Left cardiac atrium (tissue), 4 donors: ENCODE measurements at regions not wholly inside any gene's neighbourhood (a gene's known extent, or its start where the extent isn't known, plus 50 kb on each side); places are given as distances from the start of the nearest gene placed in this dataset.

Source experiments
- ATAC-seq, 2 donors: fragments of 200-7000 bp; cut with Tn5 transposase; one replicate each; pipeline ENCODE4 v1.9.1; 2020; ENCODE audit warnings: mild to moderate bottlenecking in 2 of 2, moderate library complexity in 2 of 2
- DNase-seq: peaks from one replicate; pipeline ENCODE4 v3.0.0-alpha.2; 2020
- intact Hi-C, 2 donors: fragments of 100-400 bp; cut with DNase I; formaldehyde crosslinking; loops; one replicate each; pipeline versions ENCODE4 v1.14.1 to v1.15.1; 2022 to 2023
- donor health status: DM: no; HTN: yes; CAD: no.
- donor health status: DM: no; HTN: yes; CAD: no; lungs with severe emphysema.
- donor health status: DM: yes; HTN: yes; CAD: no.
- donor health status: Dilated cardiomyopathy.

DNA sequence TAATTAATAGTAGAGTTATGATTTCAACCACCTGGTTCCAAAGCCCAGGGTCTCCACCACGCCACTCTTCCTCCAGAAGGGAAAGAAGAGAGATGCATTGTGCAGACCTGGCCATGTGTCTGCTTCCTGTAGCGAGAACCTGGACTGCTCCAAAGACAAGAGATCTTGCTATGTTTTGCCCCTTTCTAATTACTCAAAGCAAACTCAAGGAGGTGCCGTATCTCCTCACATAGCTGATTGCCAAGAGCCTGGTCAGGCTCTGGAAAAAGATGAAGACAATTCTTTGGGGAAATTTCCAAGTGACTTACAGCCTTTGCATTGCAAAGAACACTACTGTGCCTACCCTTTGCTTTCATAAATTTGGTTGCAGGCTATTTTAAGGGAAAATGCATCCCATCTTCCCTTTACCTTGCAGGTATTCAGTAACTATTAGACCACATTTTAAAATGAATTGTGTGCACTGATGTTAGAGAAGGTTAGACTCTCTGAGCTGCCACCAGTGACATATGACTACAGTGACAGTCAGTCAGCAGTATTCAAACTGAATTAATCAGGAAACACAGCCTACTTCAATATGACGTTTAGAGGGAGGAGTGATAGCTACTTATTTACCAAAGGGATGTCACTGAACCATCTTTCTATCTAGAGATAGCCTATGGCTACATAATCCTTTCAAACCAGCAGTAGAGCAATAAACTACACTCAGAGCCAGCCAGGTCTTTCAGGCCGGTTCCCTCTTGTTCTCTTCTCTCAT lies 842.1 kb upstream of the FANCL start:
- ATAC-seq = no peak
- intact Hi-C loops = no loop called here

DNA sequence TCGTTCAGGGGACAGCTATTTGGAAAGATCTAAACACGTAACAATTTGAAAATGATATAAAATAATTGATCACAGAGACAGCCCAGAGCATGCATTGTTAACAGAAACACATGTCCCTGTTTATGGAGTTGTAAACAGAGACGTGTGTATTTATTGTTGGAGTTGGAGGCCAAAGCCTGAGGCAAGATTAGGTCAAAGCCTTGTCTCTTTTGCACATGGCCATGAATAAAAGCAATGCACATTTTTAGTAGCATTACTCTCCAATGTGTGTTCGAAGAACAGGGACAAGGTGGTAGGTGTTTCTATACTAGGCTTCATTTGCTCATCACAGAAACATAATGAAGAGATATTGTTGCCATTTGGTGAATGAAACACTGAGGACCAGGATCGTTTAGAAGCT lies 841.5 kb upstream of the FANCL start:
- intact Hi-C loops = no loop called here
- ATAC-seq (no peak), DNase-seq (no peak)

More for the DNA sequence above, 842.1 kb upstream of the FANCL start:
- no peak for DNase-seq

DNA sequence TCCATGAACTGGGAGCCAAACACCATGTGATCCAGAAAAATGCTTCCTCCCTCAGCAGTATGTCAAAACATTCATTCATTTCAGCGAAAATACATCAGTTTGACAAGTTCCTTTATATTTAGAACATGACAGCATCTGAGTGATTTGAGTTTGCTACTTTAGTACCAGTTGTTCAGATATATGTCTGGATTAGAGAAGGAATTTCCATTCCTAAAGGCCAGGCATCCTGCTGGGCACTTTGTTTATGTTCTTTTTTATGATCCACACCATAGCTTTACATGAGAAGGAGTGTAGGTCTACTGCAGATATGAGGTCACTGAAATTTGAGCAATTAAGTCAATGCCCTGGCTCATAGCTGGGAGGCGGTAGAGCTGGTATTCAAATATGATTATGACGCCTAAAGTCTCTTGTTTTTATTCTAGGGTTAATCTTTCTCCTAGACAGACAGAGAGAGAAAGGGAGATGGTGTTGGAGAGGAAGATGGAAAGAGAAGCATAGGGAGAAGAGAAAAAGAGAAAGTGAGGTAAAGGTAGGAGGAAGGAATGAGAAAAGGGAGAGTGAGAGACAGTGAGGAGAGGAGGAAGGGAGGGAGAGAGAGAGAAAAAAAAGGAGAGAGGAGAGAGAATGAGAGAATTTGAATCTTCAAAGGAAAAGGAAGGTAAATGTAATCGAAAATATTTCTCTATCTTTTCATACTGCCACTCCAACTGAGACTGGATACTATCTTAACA lies 839.5 kb upstream of the FANCL start:
- intact Hi-C loops = no loop called here
- DNase-seq (no peak), ATAC-seq (no peak)

DNA sequence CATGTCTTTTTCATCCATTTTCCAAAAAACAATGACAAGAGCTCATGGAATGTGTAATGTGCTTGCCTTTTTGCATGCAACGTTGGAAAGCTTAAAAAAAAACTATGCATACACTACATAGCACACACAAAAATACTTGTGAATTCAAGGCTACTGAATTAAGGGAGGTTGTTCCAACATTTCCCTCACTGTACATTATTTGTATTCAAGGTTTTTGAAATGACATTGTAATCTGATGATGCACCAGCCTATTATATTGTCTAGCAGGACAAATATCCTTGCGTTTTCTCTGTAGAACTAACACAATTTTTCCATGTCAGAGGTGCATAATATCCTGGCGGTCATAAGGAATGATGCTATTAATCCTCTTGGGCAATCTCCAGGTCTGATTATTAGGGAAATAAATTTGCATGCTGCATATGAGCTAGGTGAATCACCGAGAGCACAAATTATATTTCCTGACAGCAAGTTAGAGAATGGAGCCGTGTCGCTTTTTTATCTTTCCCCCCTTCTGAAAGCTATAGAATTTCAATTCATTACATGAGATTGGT lies 836.9 kb upstream of the FANCL start:
- no peak for DNase-seq
- intact Hi-C loops = no loop called here
- ATAC-seq = no peak

DNA sequence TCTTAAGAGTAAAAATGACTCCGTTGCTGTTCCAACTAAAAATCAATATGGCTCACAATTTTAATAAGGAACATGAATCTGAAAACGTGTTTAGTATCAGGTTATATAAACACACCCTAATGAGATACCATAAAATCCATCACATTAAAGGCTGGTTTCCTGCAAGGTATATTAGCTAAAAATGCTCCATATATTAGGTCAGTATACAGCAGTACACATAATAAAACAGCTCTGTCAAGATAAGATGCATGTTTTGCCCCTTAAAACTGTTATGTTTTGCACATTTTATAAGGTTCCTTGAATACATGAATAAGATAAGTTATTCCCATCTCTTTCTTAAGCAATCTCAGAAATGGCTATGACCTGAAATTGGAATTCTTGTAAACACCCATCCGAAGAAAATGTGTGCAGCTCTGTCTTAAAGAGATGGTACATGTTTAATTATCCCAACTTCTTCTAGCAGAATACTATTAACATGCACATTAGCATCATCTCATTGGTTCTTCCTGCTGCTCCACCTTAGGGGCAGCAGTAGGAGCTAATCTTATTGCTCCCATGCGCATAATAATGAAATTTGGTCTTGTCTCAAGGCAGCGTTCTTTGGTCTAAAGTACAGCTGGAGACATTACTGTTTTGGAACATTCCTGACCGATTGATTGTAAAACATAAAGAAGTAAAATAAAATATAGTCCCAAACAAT lies 836.1 kb upstream of the FANCL start:
- ATAC-seq = no peak
- no peak for DNase-seq
- intact Hi-C loops = no loop called here

DNA sequence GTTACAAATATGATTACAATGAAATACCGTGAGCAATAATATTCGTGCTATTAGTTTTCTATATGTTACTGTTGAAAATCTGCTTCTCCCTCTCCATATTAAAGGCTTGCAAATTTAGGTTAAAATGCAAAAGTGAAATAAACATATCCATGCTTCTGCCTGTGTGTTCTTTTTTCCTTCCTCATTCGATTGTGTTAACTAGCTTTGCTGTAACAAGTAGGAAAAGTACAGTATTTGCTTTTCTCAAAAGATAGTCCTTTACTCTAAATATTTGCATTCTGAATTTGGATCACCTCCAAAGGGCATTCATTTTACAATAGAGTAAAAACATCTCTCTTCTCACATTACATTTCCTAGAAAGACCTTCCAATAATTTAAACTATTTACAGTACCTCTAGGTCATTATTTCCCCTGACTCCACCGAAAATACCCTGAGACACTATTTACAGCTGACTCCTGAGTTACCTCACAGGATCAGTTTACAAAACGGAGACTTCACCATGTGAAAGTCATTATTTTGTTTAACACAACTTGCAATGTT lies 835.0 kb upstream of the FANCL start:
- DNase-seq = no peak
- ATAC-seq = no peak
- intact Hi-C loops = no loop called here

DNA sequence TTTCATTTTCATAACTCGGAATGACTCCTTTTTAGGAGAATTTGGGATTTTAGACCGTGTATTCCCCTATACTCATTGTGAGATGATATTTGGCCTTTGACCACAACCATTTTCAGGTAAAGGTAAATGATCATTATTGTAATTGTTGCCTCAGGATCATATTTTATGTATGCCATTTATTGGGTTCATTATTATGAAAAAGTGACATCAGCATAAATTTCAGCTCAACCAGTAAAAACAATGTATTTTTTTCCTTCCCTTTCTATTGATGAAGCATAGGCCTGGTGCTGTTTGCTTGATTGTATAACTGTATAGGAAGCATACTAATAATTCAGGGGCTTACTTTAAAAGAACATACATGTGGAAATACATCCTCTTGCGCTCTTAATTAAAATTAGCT lies 832.9 kb upstream of the FANCL start:
- no peak for ATAC-seq

DNA sequence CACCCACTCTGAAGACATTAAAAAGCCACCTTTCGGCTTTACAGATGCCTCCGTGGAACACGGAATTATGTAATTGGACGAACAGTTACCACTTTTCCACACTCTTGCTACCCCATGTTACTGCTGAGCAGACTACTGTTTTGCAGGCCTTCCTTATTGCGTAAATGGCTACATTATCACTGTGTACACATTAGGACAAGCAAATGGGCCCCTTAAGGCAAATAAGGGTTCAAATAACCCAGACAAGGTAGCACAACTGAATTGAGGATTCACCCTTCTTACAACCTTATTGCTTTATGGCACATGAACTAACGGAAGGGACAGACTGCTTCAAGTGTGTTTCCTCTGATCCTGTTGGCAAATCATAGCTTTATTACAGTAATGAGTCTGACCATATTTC lies 832.2 kb upstream of the FANCL start:
- DNase-seq = no peak
- intact Hi-C loops = no loop called here
- no peak for ATAC-seq

More for the DNA sequence above, 832.9 kb upstream of the FANCL start:
- no peak for DNase-seq
- intact Hi-C loops = no loop called here

DNA sequence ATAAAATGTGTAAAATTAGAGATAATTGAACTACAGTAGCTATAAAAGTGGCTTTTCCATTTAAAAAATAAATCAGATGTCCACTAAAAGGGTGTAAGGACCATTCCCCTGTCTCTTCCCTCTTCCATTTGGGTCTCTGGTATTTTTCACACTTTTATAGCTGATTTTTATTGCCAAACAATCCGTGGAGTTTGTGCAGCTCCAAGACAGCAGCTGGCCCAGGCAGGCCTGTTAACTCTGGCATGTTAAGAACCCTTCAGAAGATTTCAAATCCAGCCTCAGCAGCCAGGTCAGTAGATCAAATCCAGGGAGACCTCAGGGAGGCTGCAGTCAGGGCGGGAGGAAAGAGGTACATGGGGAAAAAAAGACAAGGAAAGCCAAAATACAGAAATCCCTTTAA lies 827.1 kb upstream of the FANCL start:
- no peak for DNase-seq
- intact Hi-C loops = no loop called here
- ATAC-seq = no peak

DNA sequence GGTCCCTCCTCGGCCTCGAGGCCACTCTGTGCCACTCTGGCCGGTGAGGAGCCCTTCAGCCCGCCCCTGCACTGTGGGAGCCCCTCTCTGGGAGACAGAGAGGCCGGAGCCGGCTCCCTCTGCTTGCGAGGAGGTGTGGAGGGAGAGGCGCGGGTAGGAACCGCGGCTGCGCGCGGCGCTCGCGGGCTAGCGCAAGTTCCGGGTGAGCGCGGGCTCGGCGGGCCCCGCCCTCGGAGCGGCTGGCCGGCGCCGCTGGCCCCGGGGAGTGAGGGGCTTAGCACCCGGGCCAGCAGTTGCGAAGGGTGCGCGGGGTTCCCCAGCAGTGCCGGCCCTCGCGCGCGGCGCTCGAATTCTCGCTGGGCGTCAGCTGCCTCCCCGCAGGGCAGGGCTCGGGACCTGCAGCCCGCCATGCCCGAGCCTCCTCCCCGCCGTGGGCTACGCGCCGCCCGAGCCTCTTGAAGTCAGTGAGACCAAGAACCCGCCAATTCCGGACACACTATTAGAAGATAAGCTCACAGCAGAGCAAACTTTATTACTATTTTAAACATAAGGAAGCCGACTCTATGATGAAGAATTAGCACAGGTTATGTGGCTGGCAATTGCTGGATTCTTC lies 825.8 kb upstream of the FANCL start:
- ATAC-seq = no peak
- no peak for DNase-seq
- intact Hi-C loops = no loop called here

DNA sequence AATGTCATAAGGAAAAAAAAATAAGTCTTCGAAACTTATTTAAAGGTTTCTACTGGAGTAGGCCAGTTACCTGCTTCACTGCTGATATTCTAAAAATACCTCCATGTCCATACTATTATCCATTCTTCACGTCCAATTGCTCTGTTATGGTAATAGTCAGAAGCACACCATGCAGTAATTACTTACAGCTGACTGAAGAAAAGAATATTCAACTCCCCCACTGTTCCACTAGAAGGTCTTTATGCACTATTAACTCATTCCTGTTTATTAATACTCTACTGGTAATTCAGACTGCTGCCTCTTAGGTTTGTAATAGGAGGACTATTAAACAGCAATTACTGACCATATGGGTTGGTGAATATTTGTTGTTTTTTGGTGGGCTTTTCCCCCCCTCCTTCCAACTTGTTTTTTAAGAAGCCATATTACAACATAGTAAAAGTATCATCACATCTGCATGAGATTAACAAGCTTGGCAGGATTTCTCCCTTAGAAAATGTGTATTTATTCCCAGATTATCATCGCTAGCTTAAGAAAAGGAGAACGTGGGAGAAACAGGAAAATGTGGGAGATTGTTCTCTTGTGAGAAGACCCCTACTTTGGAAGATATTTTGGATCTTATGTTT lies 806.4 kb upstream of the FANCL start:
- DNase-seq = no peak
- intact Hi-C loops = no loop called here
- ATAC-seq = no peak

DNA sequence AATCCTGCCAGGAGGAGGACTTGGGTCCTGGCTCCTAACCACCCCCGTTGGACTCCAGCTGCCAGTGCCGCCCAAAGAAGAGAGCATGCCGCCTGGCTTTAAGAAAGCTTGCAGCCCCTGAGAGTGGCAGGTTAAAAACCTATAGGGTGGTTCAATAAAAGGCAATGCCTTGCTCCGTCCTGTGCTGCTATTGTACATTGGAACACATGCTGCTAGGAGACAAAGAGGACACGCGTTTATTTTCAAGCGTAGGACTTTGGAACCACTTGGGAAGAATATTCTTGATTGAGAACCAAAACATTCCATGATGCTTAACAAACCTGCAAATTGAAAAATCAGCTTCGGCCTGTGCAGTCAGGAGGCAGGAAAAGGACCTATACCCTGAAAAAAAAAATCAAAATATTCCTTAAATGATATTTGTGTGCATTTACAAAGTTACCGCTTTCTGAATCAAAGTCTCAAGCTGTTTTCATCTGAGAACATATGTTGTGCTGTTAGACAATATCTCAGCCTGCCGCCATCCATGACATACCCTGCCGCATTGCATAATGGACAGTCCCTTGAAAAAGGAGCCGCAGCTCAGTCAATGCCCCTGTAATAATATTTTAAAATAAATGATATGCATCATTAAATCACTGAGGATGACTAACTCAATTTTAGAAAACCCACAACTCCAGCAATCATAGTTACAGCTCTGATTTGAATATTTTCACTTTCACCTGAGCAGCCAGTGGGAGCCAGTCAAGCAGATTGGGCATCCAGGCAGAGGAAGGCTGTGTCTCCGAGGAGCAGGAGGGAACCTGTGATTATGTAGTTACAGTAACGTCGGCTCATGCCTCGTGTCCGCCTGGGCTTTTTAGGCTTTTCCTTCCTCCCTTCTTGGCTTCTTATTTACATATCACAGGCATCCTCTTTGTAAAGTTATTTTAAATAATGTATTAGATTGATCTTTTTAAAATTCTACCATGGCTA lies 805.6 kb upstream of the FANCL start:
- ATAC-seq = no peak
- intact Hi-C loops = no loop called here

DNA sequence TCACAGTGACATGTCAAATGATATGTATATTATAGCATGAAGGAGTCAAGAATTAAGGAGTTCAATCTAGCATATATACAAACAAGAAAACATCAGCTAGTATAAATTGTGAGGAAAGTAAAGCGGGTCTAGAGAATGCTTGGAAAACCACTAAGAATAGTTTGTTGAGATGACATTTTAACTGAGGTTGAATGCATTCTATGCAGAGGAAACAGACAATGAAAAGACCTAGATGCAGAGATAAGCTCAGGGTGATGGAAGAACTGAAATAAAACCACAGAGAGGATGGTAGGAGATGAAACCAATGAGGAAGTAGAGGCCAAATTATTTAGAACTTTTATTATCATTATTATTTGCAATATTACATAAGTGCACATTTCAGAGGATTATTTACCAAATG lies 803.6 kb upstream of the FANCL start:
- no peak for DNase-seq
- intact Hi-C loops = no loop called here
- no peak for ATAC-seq

More for the DNA sequence above, 805.6 kb upstream of the FANCL start:
- DNase-seq = no peak

DNA sequence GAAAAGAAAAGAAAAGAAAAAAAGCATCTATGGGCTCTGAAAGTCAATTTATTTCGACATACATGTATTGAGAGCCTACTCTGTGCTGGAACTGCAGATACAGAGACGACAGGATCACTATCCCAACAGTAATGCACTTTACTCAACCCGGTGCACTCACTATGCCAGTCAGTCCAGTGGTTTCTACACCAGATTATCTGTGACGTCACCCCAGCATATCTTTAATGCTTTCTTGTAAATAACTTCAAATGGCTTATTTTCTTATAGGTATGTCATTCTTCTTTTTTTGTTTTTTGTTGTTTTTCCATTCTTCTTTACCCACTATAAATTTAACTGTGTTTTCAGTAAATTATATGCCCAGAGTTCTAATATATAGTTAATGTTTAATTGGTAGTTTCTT lies 800.0 kb upstream of the FANCL start:
- ATAC-seq (no peak), DNase-seq (no peak)
- intact Hi-C loops = no loop called here

DNA sequence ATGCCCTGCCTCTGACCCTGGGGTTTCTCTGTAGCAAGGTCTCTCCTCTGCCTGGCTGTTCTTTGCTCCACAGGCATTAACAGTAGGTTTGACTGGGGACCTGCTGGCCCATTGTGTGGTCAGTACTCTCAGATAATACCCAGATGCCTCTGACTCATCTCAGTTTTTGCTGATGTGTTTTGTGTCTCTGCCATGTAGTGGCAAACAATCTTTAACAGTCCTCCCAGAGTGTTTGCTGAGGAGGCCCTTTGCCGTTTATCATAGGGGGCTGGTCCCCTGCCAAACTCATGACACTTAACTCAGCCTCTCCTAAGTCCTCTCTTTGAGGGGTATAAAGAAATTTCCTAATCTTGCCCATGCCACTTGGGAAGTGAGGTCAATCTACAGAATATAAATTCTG lies 793.7 kb upstream of the FANCL start:
- DNase-seq (no peak), ATAC-seq (no peak)
- intact Hi-C loops = no loop called here

DNA sequence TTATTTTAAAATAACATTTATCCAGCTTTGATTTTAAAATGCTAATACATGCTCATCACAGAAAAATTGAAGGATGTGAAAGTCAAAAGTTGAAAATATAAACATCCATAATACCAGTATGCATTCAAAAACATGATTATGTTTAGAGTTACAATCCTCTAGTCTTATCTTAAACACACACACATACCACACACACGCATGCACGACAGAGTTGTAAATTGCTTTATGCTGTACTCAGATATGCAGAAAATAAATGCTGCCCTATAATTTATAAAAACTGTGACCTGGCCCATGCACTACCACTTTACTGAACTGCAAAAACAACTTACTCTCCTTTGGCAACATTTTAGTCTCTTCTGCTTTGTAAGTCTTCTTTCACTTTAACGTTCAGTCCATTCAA lies 793.0 kb upstream of the FANCL start:
- intact Hi-C loops = no loop called here
- ATAC-seq = no peak
- no peak for DNase-seq

DNA sequence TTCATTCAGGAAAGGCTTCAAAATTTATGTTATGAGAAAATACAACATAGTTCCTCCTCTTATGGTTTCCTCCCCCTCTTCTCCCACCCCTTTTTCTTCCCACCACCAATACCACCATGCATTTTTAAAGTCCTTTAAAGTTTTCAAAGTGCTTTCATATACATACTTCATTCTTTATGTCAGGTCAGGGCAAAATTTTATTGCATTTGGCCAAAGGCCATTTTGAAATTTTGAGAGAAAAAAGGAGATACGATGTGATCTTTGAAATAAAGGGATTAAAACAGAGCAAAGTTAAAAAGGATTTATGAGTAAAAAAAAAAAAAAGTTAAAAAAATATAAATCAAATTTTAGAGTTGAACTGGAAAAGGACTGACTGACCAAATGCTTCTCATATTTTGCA lies 792.5 kb upstream of the FANCL start:
- no peak for ATAC-seq
- DNase-seq = no peak
- intact Hi-C loops = no loop called here

DNA sequence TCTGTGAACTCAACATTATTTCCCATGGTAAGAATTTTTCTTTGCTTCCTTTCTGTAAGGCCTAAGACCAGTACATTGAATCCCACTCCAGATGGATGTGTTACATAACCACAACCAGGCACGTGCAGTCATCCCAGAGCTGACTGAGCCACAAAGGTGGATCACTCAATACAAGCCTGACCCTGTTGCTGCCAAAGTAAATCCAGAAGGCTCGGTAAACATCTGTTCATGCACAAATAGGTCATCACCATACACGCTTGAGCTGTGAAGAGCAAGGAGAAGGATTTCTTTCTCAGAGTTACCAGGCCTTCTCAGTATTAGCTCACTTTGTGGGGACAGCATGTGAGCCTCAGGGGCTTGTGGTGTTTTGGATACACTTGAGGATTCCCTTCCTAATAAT lies 791.4 kb upstream of the FANCL start:
- intact Hi-C loops = no loop called here
- no peak for DNase-seq

More for the DNA sequence above, 791.4 kb upstream of the FANCL start:
- no peak for ATAC-seq
